ENCODE measurements at regions not wholly inside any gene's neighbourhood (a gene's known extent, or its start where the extent isn't known, plus 50 kb on each side); places are given as distances from the start of the nearest gene placed in this dataset.
"Not testable (repeated sequence)": the region's sequence is repeated elsewhere in the genome, so short reads cannot be mapped to it uniquely, and the experiment has no call there.

GRCh38 chr20:47899313-47899712 is 114.0 kb upstream of the SULF2 start:
- not testable (repeated sequence) for TF ChIP-seq E4F1 (IDR thresholded peaks at IDR 0.05; ENCODE audit: borderline replicate concordance, partially characterized antibody); POLR2A (IDR thresholded peaks at IDR 0.05; ENCODE audit: low read depth, low read length)
